ENCODE measurements at regions not wholly inside any gene's neighbourhood (a gene's known extent, or its start where the extent isn't known, plus 50 kb on each side); places are given as distances from the start of the nearest gene placed in this dataset.

- no peak for TF ChIP-seq FOXM1 (IDR thresholded peaks at IDR 0.05; ENCODE audit: low read depth)
Measured at GRCh38 chr5:104942735-104943134, 1380.1 kb upstream of the NUDT12 start (continued).

GRCh38 chr5:104941030-104941645, 1378.5 kb upstream of the NUDT12 start:
- no peaks in the 10 kb centered on the region for H3K4me1 ChIP-seq (ENCODE audit: control insufficient read depth in 1 of 2, insufficient read depth in 2 of 2, low read depth in 1 of 2, low read length in 1 of 2)
- H3K4me2 ChIP-seq, result no peak overlapping the region
- H3K36me3 ChIP-seq (replicated peaks in 1 of 2; ENCODE audit: control insufficient read depth in 1 of 2, insufficient read depth in 2 of 2, low read length in 1 of 2), result no peaks in the 10 kb centered on the region
- no peaks in the 10 kb centered on the region for H3K9me2 ChIP-seq
- WGBS (ENCODE audit: low lambda C conversion rate), result 59% methylated on average over 2 of the region's 2 CpGs
- H3K27me3 ChIP-seq (ENCODE audit: insufficient read depth), result no peaks in the 10 kb centered on the region
- H3F3A ChIP-seq (replicated peaks; ENCODE audit: insufficient read depth), result no peaks in the 10 kb centered on the region
- no peaks in the 10 kb centered on the region for H4K20me1 ChIP-seq (ENCODE audit: insufficient read depth)
- H3K27ac ChIP-seq (ENCODE audit: low read depth in 2 of 2, low read length in 1 of 2), result no peak overlapping the region
- no peaks in the 10 kb centered on the region for H3K9me3 ChIP-seq
- no peak overlapping the region for H2AFZ ChIP-seq (ENCODE audit: low read depth)
- H3K79me2 ChIP-seq (ENCODE audit: insufficient read depth), result no peaks in the 10 kb centered on the region
- H3K4me3 ChIP-seq (ENCODE audit: low read depth in 2 of 2, low read length in 1 of 2), result no peak overlapping the region
- POLR2A ChIA-PET, result no interaction called here
- no peak for DNase-seq
- CTCF ChIA-PET, result interaction anchor here (1.7 kb wide), 1 partner anchor 9 kb away, joined by 5 read pairs; no protein-coding TSS in a partner anchor
- 0 out of 4 replicates have a peak, but pooled peaks of 1 of the 2 experiments have one; percentile 11 for TF ChIP-seq EP300 (IDR thresholded peaks at IDR 0.05; ENCODE audit: borderline replicate concordance in 1 of 2, low read depth in 1 of 2, low read length in 1 of 2)
- TF ChIP-seq SIN3A (IDR thresholded peaks at IDR 0.05; ENCODE audit: borderline replicate concordance, low read depth, low read length), result no peak
- H3K9ac ChIP-seq, result no peak overlapping the region

GRCh38 chr5:104937598-104937997, 1375.0 kb upstream of the NUDT12 start:
- Histone ChIP-seq H4K20me1 (ENCODE audit: insufficient read depth) (no peaks in the 10 kb centered on the region), H3K9me3 (no peaks in the 10 kb centered on the region), H3K27ac (ENCODE audit: low read depth in 2 of 2, low read length in 1 of 2) (no peak overlapping the region), H3K27me3 (ENCODE audit: insufficient read depth) (no peaks in the 10 kb centered on the region), H3K36me3 (replicated peaks in 1 of 2; ENCODE audit: control insufficient read depth in 1 of 2, insufficient read depth in 2 of 2, low read length in 1 of 2) (no peaks in the 10 kb centered on the region), H3K9me2 (no peaks in the 10 kb centered on the region), H2AFZ (ENCODE audit: low read depth) (no peak overlapping the region), H3K79me2 (ENCODE audit: insufficient read depth) (no peaks in the 10 kb centered on the region), H3K9ac (no peak overlapping the region), H3K4me3 (ENCODE audit: low read depth in 2 of 2, low read length in 1 of 2) (no peak overlapping the region), H3K4me2 (no peak overlapping the region), H3F3A (replicated peaks; ENCODE audit: insufficient read depth) (no peaks in the 10 kb centered on the region), H3K4me1 (ENCODE audit: control insufficient read depth in 1 of 2, insufficient read depth in 2 of 2, low read depth in 1 of 2, low read length in 1 of 2) (no peaks in the 10 kb centered on the region; a peak in 1 of 4 replicates)
- ChIA-PET CTCF (no interaction called here), POLR2A (no interaction called here)
- 84% methylated on average over 1 of the region's 1 CpG for WGBS (ENCODE audit: low lambda C conversion rate)
- TF ChIP-seq SIN3A (IDR thresholded peaks at IDR 0.05; ENCODE audit: borderline replicate concordance, low read depth, low read length), result no peak
- TF ChIP-seq, protein P1, sequence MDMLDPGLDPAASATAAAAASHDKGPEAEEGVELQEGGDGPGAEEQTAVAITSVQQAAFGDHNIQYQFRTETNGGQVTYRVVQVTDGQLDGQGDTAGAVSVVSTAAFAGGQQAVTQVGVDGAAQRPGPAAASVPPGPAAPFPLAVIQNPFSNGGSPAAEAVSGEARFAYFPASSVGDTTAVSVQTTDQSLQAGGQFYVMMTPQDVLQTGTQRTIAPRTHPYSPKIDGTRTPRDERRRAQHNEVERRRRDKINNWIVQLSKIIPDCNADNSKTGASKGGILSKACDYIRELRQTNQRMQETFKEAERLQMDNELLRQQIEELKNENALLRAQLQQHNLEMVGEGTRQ (IDR thresholded peaks at IDR 0.05; ENCODE audit: borderline replicate concordance, low read depth, low read length), result no peak
- TF ChIP-seq GATA2 (CRISPR knock-in tag; IDR thresholded peaks at IDR 0.05), result no peak
- TF ChIP-seq RAD21 (IDR thresholded peaks at IDR 0.05; ENCODE audit: low read length), result no peak
- TF ChIP-seq FOXJ3 (CRISPR knock-in tag; IDR thresholded peaks at IDR 0.05), result no peak
- TF ChIP-seq PBX3 (IDR thresholded peaks at IDR 0.05), result no peak
- no peak for TF ChIP-seq RXRA (IDR thresholded peaks at IDR 0.05; ENCODE audit: borderline replicate concordance, low read depth)
- no peak for TF ChIP-seq TCF12 (IDR thresholded peaks at IDR 0.05)
- TF ChIP-seq SMC3 (IDR thresholded peaks at IDR 0.05; ENCODE audit: low read depth, low read length), result no peak
- no peak for DNase-seq
